Umbilical cord (tissue), 1 donor: ENCODE measurements at regions not wholly inside any gene's neighbourhood (a gene's known extent, or its start where the extent isn't known, plus 50 kb on each side); places are given as distances from the start of the nearest gene placed in this dataset.
"Not testable (repeated sequence)": the region's sequence is repeated elsewhere in the genome, so short reads cannot be mapped to it uniquely, and the experiment has no call there.

Experiments used
- DNase-seq: peaks from one replicate; pipeline ENCODE4 v3.0.0-alpha.2; 2015; ENCODE audit warnings: low spot score

- DNase-seq: no peak
These were observed 155.2 kb upstream of the RSPO3 start for GRCh38 chr6:126963077-126963809.

- DNase-seq: no peak
These were observed 151.0 kb upstream of the RSPO3 start for GRCh38 chr6:126967296-126968005.

- DNase-seq: no peak
These were observed 142.1 kb upstream of the RSPO3 start for GRCh38 chr6:126976253-126976797.

GRCh38 chr6:126983779-126984178, 134.7 kb upstream of the RSPO3 start:
- no peak for DNase-seq

- not testable (repeated sequence) for DNase-seq
These were observed 130.3 kb upstream of the RSPO3 start for GRCh38 chr6:126988125-126988524.

GRCh38 chr6:127000631-127001030, 117.8 kb upstream of the RSPO3 start:
- no peak for DNase-seq

GRCh38 chr6:127013865-127014264, 104.6 kb upstream of the RSPO3 start:
- no peak for DNase-seq

GRCh38 chr6:127015858-127016257, 102.6 kb upstream of the RSPO3 start:
- DNase-seq: no peak

- DNase-seq: no peak
These were observed 98.6 kb upstream of the RSPO3 start for GRCh38 chr6:127019828-127020227.

GRCh38 chr6:127022302-127022701, 96.2 kb upstream of the RSPO3 start:
- DNase-seq: peak; percentile 6

GRCh38 chr6:127023001-127023778, 95.3 kb upstream of the RSPO3 start:
- no peak for DNase-seq

GRCh38 chr6:127026247-127026646, 92.2 kb upstream of the RSPO3 start:
- DNase-seq: peak; percentile 44

GRCh38 chr6:127030111-127030510, 88.4 kb upstream of the RSPO3 start:
- no peak for DNase-seq

GRCh38 chr6:127030836-127031235, 87.6 kb upstream of the RSPO3 start:
- no peak for DNase-seq

GRCh38 chr6:127031511-127031910, 87.0 kb upstream of the RSPO3 start:
- no peak for DNase-seq

- no peak for DNase-seq
These were observed 85.5 kb upstream of the RSPO3 start for GRCh38 chr6:127032971-127033370.

GRCh38 chr6:127051571-127052260, 66.8 kb upstream of the RSPO3 start:
- no peak for DNase-seq

- DNase-seq: no peak
These were observed 65.2 kb upstream of the RSPO3 start for GRCh38 chr6:127053032-127053874.

- DNase-seq: no peak
These were observed 64.6 kb upstream of the RSPO3 start for GRCh38 chr6:127053875-127054235.

GRCh38 chr6:127058027-127058426, 60.4 kb upstream of the RSPO3 start:
- DNase-seq: no peak

- DNase-seq: no peak
These were observed 59.5 kb upstream of the RSPO3 start for GRCh38 chr6:127058936-127059335.
